Neural cell (in vitro differentiated cells): ENCODE measurements at regions not wholly inside any gene's neighbourhood (a gene's known extent, or its start where the extent isn't known, plus 50 kb on each side); places are given as distances from the start of the nearest gene placed in this dataset.

Source experiments
- H2AFZ ChIP-seq: fragments of 200-600, 300-800 bp; sonication (generic), shearing (Covaris generic); 2 replicates; pipeline ENCODE4 v1.6.0; 2014; ENCODE audit warnings: low read depth, mild to moderate bottlenecking, antibody characterized with exemption, low read length, moderate library complexity
- H3F3A ChIP-seq: fragments of 200-600 bp; shearing (Covaris generic); 2 replicates; pipeline ENCODE4 v1.6.1; 2016; ENCODE audit warnings: mild to moderate bottlenecking, moderate library complexity, mixed read lengths, antibody characterized with exemption, low read length; ENCODE audit not compliant: insufficient read depth, poor library complexity, severe bottlenecking
- H3K27ac ChIP-seq: fragments of 200-600, 300-800 bp; sonication (generic), shearing (Covaris generic); 2 replicates; pipeline ENCODE4 v1.5.1; 2014; ENCODE audit warnings: mild to moderate bottlenecking, low read length, moderate library complexity
- H3K27me3 ChIP-seq: fragments of 300-800, 200-600 bp; sonication (generic), shearing (Covaris generic); 2 replicates; pipeline ENCODE4 v1.6.0; 2014; ENCODE audit warnings: mild to moderate bottlenecking, low read depth, low read length, moderate library complexity; ENCODE audit not compliant: insufficient read depth
- H3K36me3 ChIP-seq: fragments of 300-800, 200-600 bp; sonication (generic), shearing (Covaris generic); 2 replicates; pipeline ENCODE4 v1.5.1; 2014; ENCODE audit warnings: mild to moderate bottlenecking, antibody characterized with exemption, low read length, moderate library complexity; ENCODE audit not compliant: insufficient read depth
- H3K4me2 ChIP-seq: fragments of 300-800, 200-600 bp; sonication (generic), shearing (Covaris generic); 2 replicates; pipeline ENCODE4 v1.6.0; 2014; ENCODE audit warnings: mild to moderate bottlenecking, low read length
- H3K4me3 ChIP-seq: fragments of 300-800, 200-600 bp; sonication (generic), shearing (Covaris generic); 2 replicates; pipeline ENCODE4 v1.5.1; 2014; ENCODE audit warnings: mild to moderate bottlenecking, low read length, moderate library complexity
- H3K79me2 ChIP-seq: fragments of 200-600 bp; shearing (Covaris generic); replicated peaks from 2 replicates; pipeline ENCODE4 v1.6.0; 2014; ENCODE audit warnings: mild to moderate bottlenecking, low read length, moderate library complexity; ENCODE audit not compliant: insufficient read depth
- H3K9ac ChIP-seq: fragments of 300-800, 200-600 bp; sonication (generic), shearing (Covaris generic); 2 replicates; pipeline ENCODE4 v1.6.1; 2016; ENCODE audit warnings: mild to moderate bottlenecking, low read length, mixed read lengths
- H3K9me2 ChIP-seq: fragments of 200-600 bp; shearing (Covaris generic); 2 replicates; pipeline ENCODE4 v1.6.1; 2016; ENCODE audit warnings: mild to moderate bottlenecking, low read length, mixed read lengths; ENCODE audit not compliant: insufficient read depth
- H3K9me3 ChIP-seq: fragments of 200-600, 300-800 bp; sonication (generic), shearing (Covaris generic); 2 replicates; pipeline ENCODE4 v1.6.1; 2016; ENCODE audit warnings: mild to moderate bottlenecking, mixed run types, low read length, moderate library complexity, mixed read lengths
- H4K20me1 ChIP-seq: fragments of 200-600 bp; shearing (Covaris generic); 2 replicates; pipeline ENCODE4 v1.6.1; 2016; ENCODE audit warnings: mild to moderate bottlenecking, mixed run types; ENCODE audit not compliant: insufficient read depth
- EP300 ChIP-seq: fragments of 450-650 bp; conservative IDR thresholded peaks from 2 replicates; pipeline ENCODE4 v1.6.1; 2014; ENCODE audit warnings: antibody characterized with exemption, mild to moderate bottlenecking, moderate library complexity; ENCODE audit not compliant: poor library complexity, severe bottlenecking
- EZH2 ChIP-seq: fragments of 200-600, 300-800 bp; shearing (Covaris generic), sonication (generic); IDR thresholded peaks from 2 replicates; pipeline ENCODE4 v1.6.1; 2014; ENCODE audit warnings: antibody characterized with exemption, low read length, borderline replicate concordance, mild to moderate bottlenecking; ENCODE audit not compliant: insufficient read depth, poor library complexity, severe bottlenecking
- MXI1 ChIP-seq: fragments of 450-650 bp; conservative IDR thresholded peaks from 2 replicates; pipeline ENCODE4 v1.6.1; 2014; ENCODE audit warnings: antibody characterized with exemption, mild to moderate bottlenecking; ENCODE audit not compliant: poor library complexity, severe bottlenecking
- POLR2AphosphoS5 ChIP-seq: IDR thresholded peaks from 2 replicates; pipeline ENCODE4 v1.6.1; 2012
- RAD21 ChIP-seq: fragments of 450-650 bp; conservative IDR thresholded peaks from 2 replicates; pipeline ENCODE4 v1.6.1; 2014; ENCODE audit warnings: antibody characterized with exemption, mild to moderate bottlenecking, moderate library complexity
- REST ChIP-seq: IDR thresholded peaks from 2 replicates; pipeline ENCODE4 v1.6.1; 2012; ENCODE audit warnings: borderline replicate concordance
- SMC3 ChIP-seq: fragments of 450-650 bp; conservative IDR thresholded peaks from 2 replicates; pipeline ENCODE4 v1.6.1; 2014; ENCODE audit warnings: antibody characterized with exemption, mild to moderate bottlenecking, moderate library complexity; ENCODE audit not compliant: poor library complexity
- TAF1 ChIP-seq: IDR thresholded peaks from 2 replicates; pipeline ENCODE4 v1.6.1; 2012; ENCODE audit warnings: low read depth
- TF ChIP-seq, protein P1 (sequence below): fragments of 450-650 bp; IDR thresholded peaks from 2 replicates; pipeline ENCODE4 v1.5.1; 2014; ENCODE audit warnings: antibody characterized with exemption, mild to moderate bottlenecking, moderate library complexity; ENCODE audit not compliant: poor library complexity, severe bottlenecking

DNA sequence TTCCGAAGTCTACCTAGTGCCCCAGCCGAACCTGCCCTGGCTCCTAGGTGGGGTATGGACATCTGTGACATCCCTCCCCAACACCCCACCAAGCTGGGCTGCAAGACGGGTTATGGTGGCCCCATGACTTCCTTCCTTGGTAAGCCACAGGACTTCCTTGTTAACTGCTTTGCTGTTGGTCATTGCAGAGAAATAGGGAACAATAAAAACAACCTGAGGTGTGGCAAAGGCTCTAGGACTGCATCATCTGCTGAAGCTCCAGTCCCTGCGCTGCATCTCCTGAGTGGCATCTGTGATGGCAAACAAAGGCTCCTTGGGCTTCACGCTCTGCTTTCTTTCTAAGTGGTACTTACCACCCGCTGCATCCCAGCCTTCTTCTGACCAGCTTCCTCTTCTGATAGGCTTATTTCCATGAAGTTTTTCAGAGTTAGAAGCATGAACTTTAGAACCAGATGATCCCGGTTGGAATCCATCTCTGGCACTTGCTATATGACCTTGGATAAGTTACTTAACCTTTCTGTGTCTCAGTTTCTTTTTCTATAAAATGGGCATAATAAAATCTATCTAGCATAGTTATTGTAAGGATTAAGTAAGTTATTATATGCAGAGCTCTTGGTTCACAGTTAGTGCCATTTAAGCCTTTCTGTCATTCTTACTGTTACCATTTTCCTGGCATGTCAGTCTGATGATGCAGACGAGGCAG, 216.8 kb downstream of the RPS24 start:
- Histone ChIP-seq H3K27ac (peak overlapping the region; percentile 95), H3K4me3 (no peak overlapping the region), H2AFZ (no peak overlapping the region), H3K9me3 (no peaks in the 10 kb centered on the region), H3K27me3 (no peaks in the 10 kb centered on the region), H4K20me1 (no peaks in the 10 kb centered on the region), H3K79me2 (no peaks in the 10 kb centered on the region), H3K9ac (peak overlapping the region; percentile 69), H3F3A (no peaks in the 10 kb centered on the region), H3K9me2 (no peaks in the 10 kb centered on the region), H3K36me3 (no peaks in the 10 kb centered on the region), H3K4me2 (no peak overlapping the region)
- TF ChIP-seq MXI1 (no peak), SMC3 (no peak), POLR2AphosphoS5 (no peak), EZH2 (no peak), REST (no peak), EP300 (no peak), RAD21 (no peak), TAF1 (no peak)
- TF ChIP-seq, protein P1, sequence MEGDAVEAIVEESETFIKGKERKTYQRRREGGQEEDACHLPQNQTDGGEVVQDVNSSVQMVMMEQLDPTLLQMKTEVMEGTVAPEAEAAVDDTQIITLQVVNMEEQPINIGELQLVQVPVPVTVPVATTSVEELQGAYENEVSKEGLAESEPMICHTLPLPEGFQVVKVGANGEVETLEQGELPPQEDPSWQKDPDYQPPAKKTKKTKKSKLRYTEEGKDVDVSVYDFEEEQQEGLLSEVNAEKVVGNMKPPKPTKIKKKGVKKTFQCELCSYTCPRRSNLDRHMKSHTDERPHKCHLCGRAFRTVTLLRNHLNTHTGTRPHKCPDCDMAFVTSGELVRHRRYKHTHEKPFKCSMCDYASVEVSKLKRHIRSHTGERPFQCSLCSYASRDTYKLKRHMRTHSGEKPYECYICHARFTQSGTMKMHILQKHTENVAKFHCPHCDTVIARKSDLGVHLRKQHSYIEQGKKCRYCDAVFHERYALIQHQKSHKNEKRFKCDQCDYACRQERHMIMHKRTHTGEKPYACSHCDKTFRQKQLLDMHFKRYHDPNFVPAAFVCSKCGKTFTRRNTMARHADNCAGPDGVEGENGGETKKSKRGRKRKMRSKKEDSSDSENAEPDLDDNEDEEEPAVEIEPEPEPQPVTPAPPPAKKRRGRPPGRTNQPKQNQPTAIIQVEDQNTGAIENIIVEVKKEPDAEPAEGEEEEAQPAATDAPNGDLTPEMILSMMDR = no peak

- H4K20me1 ChIP-seq = no peaks in the 10 kb centered on the region
These were observed 217.3 kb downstream of the RPS24 start for GRCh38 chr10:78251016-78251385.

More at GRCh38 chr10:78251016-78251385, 217.3 kb downstream of the RPS24 start:
- Histone ChIP-seq H3K27me3 (no peaks in the 10 kb centered on the region), H3K4me3 (peak overlapping the region; percentile 3), H3K9ac (peak overlapping the region; percentile 45), H3K4me2 (no peak overlapping the region), H2AFZ (no peak overlapping the region), H3K9me3 (no peaks in the 10 kb centered on the region), H3F3A (no peaks in the 10 kb centered on the region), H3K36me3 (no peaks in the 10 kb centered on the region), H3K79me2 (no peaks in the 10 kb centered on the region), H3K9me2 (no peaks in the 10 kb centered on the region), H3K27ac (peak overlapping the region; percentile 72)
- no peak for TF ChIP-seq EZH2
- TF ChIP-seq, protein P1 = no peak
- no peak for TF ChIP-seq POLR2AphosphoS5
- TF ChIP-seq EP300 = no peak
- TF ChIP-seq SMC3 = no peak
- TF ChIP-seq REST = no peak
- no peak for TF ChIP-seq MXI1
- TF ChIP-seq TAF1 = no peak
- no peak for TF ChIP-seq RAD21
